Naive B cell (primary cell): ENCODE measurements at regions not wholly inside any gene's neighbourhood (a gene's known extent, or its start where the extent isn't known, plus 50 kb on each side); places are given as distances from the start of the nearest gene placed in this dataset.
A peak's percentile ranks its signal among the peaks of the same experiment; 100 is the strongest.
"Not testable (repeated sequence)": the region's sequence is repeated elsewhere in the genome, so short reads cannot be mapped to it uniquely, and the experiment has no call there.

Experiments used
- ATAC-seq, 2 donors: fragments of 150-1000 bp; cut with Tn5 transposase; 2 replicates each; pipeline ENCODE4 v1.10.0; 2021; ENCODE audit warnings: low read depth in 2 of 2, mild to moderate bottlenecking in 2 of 2, moderate library complexity in 2 of 2
- DNase-seq: peaks from one replicate; pipeline ENCODE4 v3.0.0; 2022
- H3K27ac Mint-ChIP-seq, 6 donors: one replicate each; pipeline ENCODE4 v1.8.0; 2020 to 2022; ENCODE audit warnings: mild to moderate bottlenecking in 6 of 6, mixed read lengths in 6 of 6, moderate library complexity in 5 of 6, inconsistent platforms in 2 of 6
- H3K27me3 Mint-ChIP-seq, 3 donors: one replicate each; pipeline ENCODE4 v1.8.0; 2021 to 2022; ENCODE audit warnings: mixed read lengths in 3 of 3, mild to moderate bottlenecking in 1 of 3
- H3K36me3 Mint-ChIP-seq, 2 donors: one replicate each; pipeline ENCODE4 v1.8.0; 2020 to 2022; ENCODE audit warnings: mixed read lengths in 2 of 2, inconsistent platforms in 1 of 2, mild to moderate bottlenecking in 1 of 2
- H3K4me1 Mint-ChIP-seq, 3 donors: one replicate each; pipeline ENCODE4 v1.8.0; 2020 to 2022; ENCODE audit warnings: mixed read lengths in 3 of 3, inconsistent platforms in 1 of 3, mild to moderate bottlenecking in 1 of 3, moderate library complexity in 1 of 3
- H3K4me3 Mint-ChIP-seq, 8 donors: one replicate each; pipeline ENCODE4 v1.8.0; 2020 to 2022; ENCODE audit warnings: mild to moderate bottlenecking in 8 of 8, mixed read lengths in 8 of 8, moderate library complexity in 8 of 8, inconsistent platforms in 2 of 8
- H3K9me3 Mint-ChIP-seq, 7 donors: one replicate each; pipeline ENCODE4 v1.8.0; 2020 to 2022; ENCODE audit warnings: mixed read lengths in 7 of 7, mild to moderate bottlenecking in 5 of 7, inconsistent platforms in 2 of 7, moderate library complexity in 1 of 7

GRCh38 chr15:21656114-21656746, 215.9 kb upstream of the POTEB3 start:
- not testable (repeated sequence) for H3K4me1 Mint-ChIP-seq, H3K36me3 Mint-ChIP-seq, H3K27me3 Mint-ChIP-seq, H3K9me3 Mint-ChIP-seq, DNase-seq, H3K27ac Mint-ChIP-seq
- peak overlapping the region in 1 of 8 donors; percentile 7 for H3K4me3 Mint-ChIP-seq
- peak in 1 of 2 donors; percentile 34 for ATAC-seq

GRCh38 chr15:21653707-21654106, 213.4 kb upstream of the POTEB3 start:
- DNase-seq, H3K27ac Mint-ChIP-seq, H3K4me3 Mint-ChIP-seq, H3K36me3 Mint-ChIP-seq, H3K9me3 Mint-ChIP-seq, ATAC-seq, H3K4me1 Mint-ChIP-seq, H3K27me3 Mint-ChIP-seq: not testable (repeated sequence)

- ATAC-seq: peak; percentile 66 to 72
- H3K4me1 Mint-ChIP-seq, H3K36me3 Mint-ChIP-seq, H3K4me3 Mint-ChIP-seq, DNase-seq, H3K9me3 Mint-ChIP-seq, H3K27ac Mint-ChIP-seq, H3K27me3 Mint-ChIP-seq: not testable (repeated sequence)
Observed at GRCh38 chr15:21638770-21639169, 198.5 kb upstream of the POTEB3 start.

GRCh38 chr15:21626694-21627093, 186.4 kb upstream of the POTEB3 start:
- not testable (repeated sequence) for H3K27ac Mint-ChIP-seq, H3K9me3 Mint-ChIP-seq, H3K4me3 Mint-ChIP-seq, DNase-seq, H3K27me3 Mint-ChIP-seq, H3K36me3 Mint-ChIP-seq, ATAC-seq, H3K4me1 Mint-ChIP-seq

- not testable (repeated sequence) for H3K9me3 Mint-ChIP-seq, H3K27me3 Mint-ChIP-seq, DNase-seq, ATAC-seq, H3K36me3 Mint-ChIP-seq, H3K4me3 Mint-ChIP-seq, H3K4me1 Mint-ChIP-seq, H3K27ac Mint-ChIP-seq
Observed at GRCh38 chr15:21609223-21609622, 168.9 kb upstream of the POTEB3 start.

- not testable (repeated sequence) for H3K27ac Mint-ChIP-seq, H3K36me3 Mint-ChIP-seq, H3K27me3 Mint-ChIP-seq, H3K9me3 Mint-ChIP-seq, ATAC-seq, H3K4me1 Mint-ChIP-seq, H3K4me3 Mint-ChIP-seq, DNase-seq
Observed at GRCh38 chr15:21565426-21565825, 125.1 kb upstream of the POTEB3 start.

- not testable (repeated sequence) for H3K36me3 Mint-ChIP-seq, H3K27ac Mint-ChIP-seq, H3K4me3 Mint-ChIP-seq, DNase-seq, H3K9me3 Mint-ChIP-seq, H3K27me3 Mint-ChIP-seq, H3K4me1 Mint-ChIP-seq
- peak; percentile 70 to 71 for ATAC-seq
Observed at GRCh38 chr15:21551809-21552208, 111.5 kb upstream of the POTEB3 start.

- not testable (repeated sequence) for DNase-seq, H3K4me3 Mint-ChIP-seq, H3K27ac Mint-ChIP-seq, H3K9me3 Mint-ChIP-seq, ATAC-seq, H3K27me3 Mint-ChIP-seq, H3K36me3 Mint-ChIP-seq, H3K4me1 Mint-ChIP-seq
Observed at GRCh38 chr15:21546182-21546903, 106.0 kb upstream of the POTEB3 start.

- peaks cover 0 to 11% (median 0%) of the 10 kb centered on the region in 3 donors for H3K27me3 Mint-ChIP-seq
- H3K9me3 Mint-ChIP-seq: peaks cover 0 to 13% (median 2%) of the 10 kb centered on the region in 7 donors
- not testable (repeated sequence) for DNase-seq, ATAC-seq, H3K27ac Mint-ChIP-seq, H3K36me3 Mint-ChIP-seq, H3K4me3 Mint-ChIP-seq, H3K4me1 Mint-ChIP-seq
Observed at GRCh38 chr15:21532785-21533184, 92.5 kb upstream of the POTEB3 start.

GRCh38 chr15:21516248-21516647, 75.9 kb upstream of the POTEB3 start:
- H3K27me3 Mint-ChIP-seq, H3K4me1 Mint-ChIP-seq, ATAC-seq, H3K36me3 Mint-ChIP-seq, DNase-seq, H3K9me3 Mint-ChIP-seq, H3K4me3 Mint-ChIP-seq: not testable (repeated sequence)
- peak overlapping the region in 1 of 6 donors; percentile 77 for H3K27ac Mint-ChIP-seq

GRCh38 chr15:21515296-21515695, 75.0 kb upstream of the POTEB3 start:
- not testable (repeated sequence) for ATAC-seq, H3K9me3 Mint-ChIP-seq, H3K27ac Mint-ChIP-seq, H3K27me3 Mint-ChIP-seq, H3K36me3 Mint-ChIP-seq, H3K4me3 Mint-ChIP-seq, H3K4me1 Mint-ChIP-seq, DNase-seq

GRCh38 chr15:21503021-21503420, 62.7 kb upstream of the POTEB3 start:
- H3K36me3 Mint-ChIP-seq, H3K27ac Mint-ChIP-seq, DNase-seq, ATAC-seq, H3K9me3 Mint-ChIP-seq, H3K4me1 Mint-ChIP-seq, H3K4me3 Mint-ChIP-seq, H3K27me3 Mint-ChIP-seq: not testable (repeated sequence)
